HEK293T (cell line): ENCODE measurements at regions not wholly inside any gene's neighbourhood (a gene's known extent, or its start where the extent isn't known, plus 50 kb on each side); places are given as distances from the start of the nearest gene placed in this dataset.

Experiments used
- CTCF ChIA-PET: fragments of 350-600 bp; formaldehyde crosslinking; extraction: SDS; loops from one replicate; lab custom pipeline; 2021; ENCODE audit warnings: antibody characterized with exemption, inconsistent platforms; lab: Yijun Ruan, JAX
- POLR2A ChIA-PET: fragments of 350-600 bp; formaldehyde crosslinking; extraction: SDS; loops from one replicate; lab custom pipeline; 2020; ENCODE audit warnings: antibody characterized with exemption, inconsistent platforms; lab: Yijun Ruan, JAX
- DNase-seq: peaks from one replicate; pipeline ENCODE4 v3.0.0; 2012; ENCODE audit warnings: mixed read lengths; ENCODE audit errors: extremely low spot score
- ARNT ChIP-seq: fragments of 450-650 bp; IDR thresholded peaks from 2 replicates; pipeline ENCODE4 v1.6.1; 2017; ENCODE audit warnings: mild to moderate bottlenecking
- BHLHE40 ChIP-seq: fragments of 450-650 bp; IDR thresholded peaks from 2 replicates; pipeline ENCODE4 v1.6.1; 2016; ENCODE audit warnings: mild to moderate bottlenecking, moderate library complexity, borderline replicate concordance
- CTBP1 ChIP-seq: fragments of 450-650 bp; IDR thresholded peaks from 2 replicates; pipeline ENCODE4 v1.6.1; 2016; ENCODE audit warnings: borderline replicate concordance
- ELF4 ChIP-seq: fragments of 450-650 bp; IDR thresholded peaks from 2 replicates; pipeline ENCODE4 v1.6.1; 2017; ENCODE audit warnings: antibody characterized with exemption
- FOXA1 ChIP-seq: fragments of 450-650 bp; IDR thresholded peaks from 2 replicates; pipeline ENCODE4 v1.6.1; 2016; ENCODE audit warnings: mild to moderate bottlenecking
- FOXK2 ChIP-seq: fragments of 450-650 bp; IDR thresholded peaks from 2 replicates; pipeline ENCODE4 v1.6.1; 2016; ENCODE audit warnings: mild to moderate bottlenecking
- FOXM1 ChIP-seq: fragments of 450-650 bp; IDR thresholded peaks from 2 replicates; pipeline ENCODE4 v1.6.1; 2017; ENCODE audit warnings: mild to moderate bottlenecking, borderline replicate concordance
- HDGF ChIP-seq: fragments of 450-650 bp; IDR thresholded peaks from 2 replicates; pipeline ENCODE4 v1.6.1; 2017; ENCODE audit warnings: antibody characterized with exemption, borderline replicate concordance
- L3MBTL2 ChIP-seq: fragments of 450-650 bp; conservative IDR thresholded peaks from 2 replicates; pipeline ENCODE4 v1.6.1; 2016; ENCODE audit warnings: mild to moderate bottlenecking
- LEF1 ChIP-seq: fragments of 450-650 bp; IDR thresholded peaks from 2 replicates; pipeline ENCODE4 v1.6.1; 2017; ENCODE audit warnings: mild to moderate bottlenecking, borderline replicate concordance
- NFRKB ChIP-seq: fragments of 450-650 bp; IDR thresholded peaks from 2 replicates; pipeline ENCODE4 v1.6.1; 2016; ENCODE audit warnings: mild to moderate bottlenecking, moderate library complexity
- SP1 ChIP-seq: fragments of 450-650 bp; IDR thresholded peaks from 2 replicates; pipeline ENCODE4 v1.6.1; 2017
- SUZ12 ChIP-seq: fragments of 450-650 bp; IDR thresholded peaks from 2 replicates; pipeline ENCODE4 v1.6.1; 2016; ENCODE audit warnings: mild to moderate bottlenecking
- TARDBP ChIP-seq: fragments of 450-650 bp; IDR thresholded peaks from 2 replicates; pipeline ENCODE4 v1.6.1; 2016
- ZNF384 ChIP-seq: fragments of 450-650 bp; IDR thresholded peaks from 2 replicates; pipeline ENCODE4 v1.6.1; 2016
- TF ChIP-seq, protein P1 (sequence below): fragments of 450-650 bp; IDR thresholded peaks from 2 replicates; pipeline ENCODE4 v1.6.1; 2016

DNA sequence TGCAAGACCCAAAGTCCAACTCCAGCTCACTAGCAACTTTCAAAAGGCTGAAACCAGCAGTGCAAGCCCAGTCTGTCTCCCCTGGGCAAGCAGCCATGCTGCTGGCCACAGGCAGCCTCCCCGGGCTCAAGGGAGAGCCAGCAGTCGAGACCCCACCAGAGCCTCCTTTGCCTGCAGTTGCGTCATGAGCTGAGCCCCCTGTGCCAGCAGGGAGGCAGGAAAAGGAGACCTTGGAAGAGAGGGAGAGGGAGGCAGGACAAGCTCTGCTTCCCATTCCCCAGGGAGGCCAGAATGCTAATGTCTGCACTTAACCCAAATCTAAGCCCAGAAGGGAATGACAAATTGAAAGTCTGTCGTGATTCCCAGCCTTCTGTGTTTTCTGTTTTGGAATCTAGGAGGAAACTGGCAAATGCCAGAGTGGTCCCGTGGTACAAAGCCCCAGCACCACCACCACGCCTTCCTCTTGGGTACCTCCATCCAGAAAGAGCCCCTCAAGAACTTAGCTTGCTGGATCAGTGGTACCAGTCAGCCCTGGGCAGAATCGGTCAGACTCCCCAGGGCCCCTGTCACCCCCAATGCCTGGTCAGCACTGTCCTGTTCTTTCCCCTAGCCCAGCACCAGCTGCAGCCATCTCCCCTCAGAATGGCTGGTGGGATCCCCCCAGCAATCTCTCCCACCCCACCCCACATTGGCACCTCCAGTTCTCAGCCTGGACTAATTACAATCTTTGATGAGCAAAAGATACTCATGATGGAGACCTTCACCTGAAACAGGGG lies 99.3 kb upstream of the TNRC6C start:
- DNase-seq = no peak
- no peak for TF ChIP-seq ARNT
- TF ChIP-seq SUZ12 = no peak
- no peak for TF ChIP-seq TARDBP
- no peak for TF ChIP-seq FOXA1
- TF ChIP-seq NFRKB = no peak
- TF ChIP-seq CTBP1 = no peak
- no peak for TF ChIP-seq SP1
- TF ChIP-seq, protein P1, sequence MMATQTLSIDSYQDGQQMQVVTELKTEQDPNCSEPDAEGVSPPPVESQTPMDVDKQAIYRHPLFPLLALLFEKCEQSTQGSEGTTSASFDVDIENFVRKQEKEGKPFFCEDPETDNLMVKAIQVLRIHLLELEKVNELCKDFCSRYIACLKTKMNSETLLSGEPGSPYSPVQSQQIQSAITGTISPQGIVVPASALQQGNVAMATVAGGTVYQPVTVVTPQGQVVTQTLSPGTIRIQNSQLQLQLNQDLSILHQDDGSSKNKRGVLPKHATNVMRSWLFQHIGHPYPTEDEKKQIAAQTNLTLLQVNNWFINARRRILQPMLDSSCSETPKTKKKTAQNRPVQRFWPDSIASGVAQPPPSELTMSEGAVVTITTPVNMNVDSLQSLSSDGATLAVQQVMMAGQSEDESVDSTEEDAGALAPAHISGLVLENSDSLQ = no peak
- TF ChIP-seq ZNF384 = no peak
- TF ChIP-seq ELF4 = no peak
- no peak for TF ChIP-seq L3MBTL2
- no peak for TF ChIP-seq FOXM1
- no peak for TF ChIP-seq BHLHE40
- no peak for TF ChIP-seq HDGF
- TF ChIP-seq FOXK2 = no peak
- TF ChIP-seq LEF1 = no peak
- CTCF ChIA-PET = no interaction called here
- POLR2A ChIA-PET = no interaction called here

DNA sequence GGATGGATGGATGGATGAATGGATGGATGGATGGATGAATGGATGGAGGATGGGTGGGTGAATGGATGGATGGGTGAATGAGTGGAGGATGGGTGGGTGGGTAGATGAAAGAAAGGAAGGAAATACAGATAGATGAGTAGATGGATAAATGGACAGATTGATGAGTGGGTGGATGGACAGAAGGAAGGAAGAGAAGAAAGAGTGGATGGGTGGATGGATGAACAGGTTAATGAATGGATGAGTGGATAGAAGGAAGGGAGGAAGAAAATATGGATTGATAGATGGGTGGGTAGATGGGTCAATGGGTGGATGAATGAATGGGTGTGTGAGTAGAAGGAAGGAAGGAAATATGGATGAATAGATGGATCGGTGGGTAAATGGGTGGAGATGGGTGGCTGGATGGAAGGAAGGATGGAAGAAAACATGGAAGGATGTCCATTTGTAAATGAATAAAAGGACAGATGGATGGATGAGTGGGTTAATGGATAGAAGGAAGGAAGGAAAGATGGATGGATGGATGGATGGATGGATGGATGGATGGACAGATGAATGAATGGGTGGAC lies 97.3 kb upstream of the TNRC6C start:
- POLR2A ChIA-PET = no interaction called here
- no peak for TF ChIP-seq FOXA1
- no peak for TF ChIP-seq ELF4
- DNase-seq = no peak
- CTCF ChIA-PET = no interaction called here

DNA sequence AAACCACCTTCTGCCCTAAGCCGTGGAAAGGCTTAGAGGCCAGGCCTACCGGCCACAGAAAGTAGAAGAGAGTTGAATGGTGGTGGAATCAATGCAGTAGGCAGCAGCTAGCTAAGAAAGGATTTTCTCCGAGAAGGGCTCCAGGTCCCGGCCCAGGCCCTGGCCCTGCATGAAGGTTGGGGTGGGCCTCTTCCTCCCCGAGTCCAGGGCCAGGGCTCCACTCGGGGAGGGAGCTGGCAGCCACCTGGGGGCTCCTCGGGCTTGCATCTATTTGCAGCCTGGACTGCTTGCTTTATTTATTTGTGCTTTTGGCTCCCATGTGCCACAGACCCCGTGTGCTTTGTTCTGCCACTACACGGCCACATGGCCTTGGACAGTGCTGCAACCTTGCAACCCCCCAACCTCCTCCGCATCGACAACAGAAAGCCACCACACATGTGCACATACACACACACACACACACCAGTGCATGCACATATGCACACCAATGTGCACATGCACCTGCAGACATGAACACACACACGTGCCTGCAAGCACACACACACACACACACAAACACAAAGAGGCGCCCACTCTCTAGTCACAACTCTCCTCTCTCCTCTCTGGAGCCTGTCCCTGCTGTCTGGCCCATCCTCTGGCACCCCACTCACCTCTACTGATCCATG lies 96.4 kb upstream of the TNRC6C start:
- ChIA-PET POLR2A (interaction anchor here (1.0 kb wide), 1 partner anchor 96 kb away, joined by 3 read pairs; the partner anchor contains the start of gene TNRC6C), CTCF (no interaction called here)
- TF ChIP-seq BHLHE40 (no peak), LEF1 (no peak), CTBP1 (no peak), FOXM1 (no peak), FOXA1 (no peak), SUZ12 (no peak), NFRKB (no peak), SP1 (no peak), ELF4 (no peak), L3MBTL2 (no peak), TARDBP (no peak), ZNF384 (no peak)
- TF ChIP-seq, protein P1 = no peak

GRCh38 chr17:77862890-77863813 lies 95.4 kb upstream of the TNRC6C start:
- POLR2A ChIA-PET = no interaction called here
- CTCF ChIA-PET = no interaction called here
- TF ChIP-seq ELF4 (no peak), TARDBP (no peak), HDGF (no peak), BHLHE40 (no peak), ARNT (no peak), FOXM1 (no peak), FOXA1 (no peak), SUZ12 (no peak), SP1 (no peak), LEF1 (no peak), FOXK2 (no peak), CTBP1 (no peak), ZNF384 (no peak), L3MBTL2 (no peak), NFRKB (no peak)
- TF ChIP-seq, protein P1 = no peak
- DNase-seq = no peak

More for the DNA sequence above, 96.4 kb upstream of the TNRC6C start:
- no peak for DNase-seq

DNA sequence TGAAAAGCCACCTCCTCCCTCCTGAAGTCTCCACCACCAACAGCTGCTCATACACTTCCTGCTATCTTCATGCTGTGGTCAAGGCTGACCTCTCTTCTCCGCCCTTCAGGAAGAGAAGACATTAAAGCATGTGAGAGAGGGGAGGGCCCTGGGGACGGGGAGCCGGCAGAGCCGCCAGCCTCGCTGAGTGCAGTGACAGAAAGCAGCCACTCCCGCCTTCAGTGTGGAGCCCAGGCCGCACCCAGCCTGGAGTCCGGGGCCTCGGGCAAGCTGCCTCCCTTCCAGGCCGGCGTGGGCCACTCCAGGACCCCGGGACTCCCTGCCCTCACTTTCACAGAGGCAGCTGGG lies 94.7 kb upstream of the TNRC6C start:
- TF ChIP-seq SUZ12 (no peak), HDGF (no peak), BHLHE40 (no peak), SP1 (no peak), ZNF384 (no peak), TARDBP (no peak), ELF4 (no peak), CTBP1 (no peak), NFRKB (no peak), LEF1 (no peak), ARNT (no peak), FOXK2 (no peak), L3MBTL2 (no peak)
- DNase-seq = no peak
- ChIA-PET CTCF (no interaction called here), POLR2A (no interaction called here)
